Breast epithelium (tissue), 4 donors: ENCODE measurements at regions not wholly inside any gene's neighbourhood (a gene's known extent, or its start where the extent isn't known, plus 50 kb on each side); places are given as distances from the start of the nearest gene placed in this dataset.

ENCODE experiments used
- DNase-seq, 2 donors: peaks; one replicate each; pipeline ENCODE4 v3.0.0-alpha.2; 2019; ENCODE audit warnings: low spot score in 2 of 2
- H3K27ac ChIP-seq, 2 donors: fragments of 200-600 bp; sonication (generic) in 1 of 2; one replicate each; pipeline ENCODE4 v1.5.1; 2016 to 2019; ENCODE audit warnings: mild to moderate bottlenecking in 1 of 2
- H3K27me3 ChIP-seq, 2 donors: fragments of 200-600 bp; sonication (generic) in 1 of 2; one replicate each; pipeline versions ENCODE4 v1.5.1 to v1.6.0; 2017 to 2019; ENCODE audit warnings: control low read depth in 1 of 2, mild to moderate bottlenecking in 1 of 2
- H3K36me3 ChIP-seq: fragments of 200-600 bp; one replicate; pipeline ENCODE4 v1.5.1; 2019
- H3K4me1 ChIP-seq, 2 donors: fragments of 200-600 bp; sonication (generic); one replicate each; pipeline ENCODE4 v1.5.1; 2016 to 2019; ENCODE audit warnings: control low read depth in 1 of 2
- H3K4me3 ChIP-seq, 3 donors: fragments of 200-600 bp; sonication (generic); 1 replicate in 2 of 3; 2 replicates in 1 of 3; pipeline ENCODE4 v1.5.1; 2016 to 2019; ENCODE audit warnings: mild to moderate bottlenecking in 3 of 3, moderate library complexity in 2 of 3
- H3K9me3 ChIP-seq, 2 donors: fragments of 200-600 bp; sonication (generic) in 1 of 2; one replicate each; pipeline ENCODE4 v1.5.1; 2016 to 2019; ENCODE audit warnings: control low read depth in 1 of 2
- CTCF ChIP-seq, 3 donors: fragments of 450-650 bp; IDR thresholded peaks; one replicate each; pipeline ENCODE4 v1.5.1; 2016 to 2017; ENCODE audit warnings: antibody characterized with exemption in 3 of 3, mild to moderate bottlenecking in 3 of 3, moderate library complexity in 3 of 3
- POLR2A ChIP-seq: fragments of 450-650 bp; IDR thresholded peaks from one replicate; pipeline ENCODE4 v1.6.1; 2016; ENCODE audit warnings: antibody characterized with exemption, mild to moderate bottlenecking, moderate library complexity
- POLR2AphosphoS5 ChIP-seq, 3 donors: sonication (generic); formaldehyde crosslinking; IDR thresholded peaks; one replicate each; pipeline ENCODE4 v1.6.1; 2017; ENCODE audit warnings: antibody characterized with exemption in 3 of 3
- intact Hi-C: fragments of 100-400 bp; cut with DNase I; formaldehyde crosslinking; loops from one replicate; pipeline ENCODE4 v1.15.1; 2023; ENCODE audit warnings: low total_unique reads

DNA sequence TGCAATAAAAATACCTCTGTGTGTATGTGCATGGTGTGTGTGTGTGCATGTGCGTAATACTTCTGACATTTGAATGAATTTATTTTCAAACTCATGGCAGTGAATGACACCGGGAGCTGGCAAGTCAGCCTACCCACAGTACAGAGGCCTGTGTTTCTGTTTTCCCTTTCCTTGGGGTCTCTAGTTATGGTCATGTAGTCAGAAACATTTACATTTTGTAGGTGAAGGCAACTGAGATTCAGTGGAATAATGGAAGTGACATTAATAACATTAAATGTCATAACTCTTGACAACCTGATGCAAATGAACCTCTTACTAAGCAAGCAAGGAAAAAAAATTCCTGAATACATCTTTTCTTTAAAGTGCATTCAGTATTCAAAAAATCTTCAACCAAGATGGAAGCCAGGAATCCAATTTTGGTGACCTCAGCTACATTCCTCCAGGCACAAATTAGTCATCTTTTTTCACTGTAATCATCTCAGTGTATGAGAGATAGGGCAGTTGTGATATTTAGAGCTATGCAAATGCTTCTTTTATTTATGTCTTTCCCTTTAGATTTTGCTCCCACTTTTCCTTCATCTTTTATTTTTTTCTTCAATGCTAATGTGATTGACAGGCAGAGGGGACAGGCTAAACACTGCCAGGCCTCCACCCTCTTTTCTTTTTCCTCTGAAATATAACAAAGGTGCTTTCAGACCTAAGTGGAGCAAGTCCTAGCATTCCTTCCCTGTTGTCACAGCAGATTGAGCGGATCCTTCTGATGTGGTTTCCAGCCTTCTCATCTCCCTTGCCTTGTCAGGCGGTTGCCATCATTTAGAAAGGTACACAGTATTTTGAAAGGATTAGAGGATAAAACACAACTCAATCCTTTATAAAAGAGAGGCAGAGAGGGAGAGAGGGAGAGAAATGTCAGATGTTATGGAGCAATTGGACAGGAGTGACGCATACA lies 569.8 kb upstream of the ADAMTS16 start:
- Histone ChIP-seq H3K27me3 (no peaks in the 10 kb centered on the region), H3K4me3 (no peak overlapping the region), H3K4me1 (no peaks in the 10 kb centered on the region), H3K9me3 (peaks cover 0 to 3% of the 10 kb centered on the region in 2 donors), H3K36me3 (no peaks in the 10 kb centered on the region), H3K27ac (no peak overlapping the region)
- DNase-seq, result no peak
- TF ChIP-seq POLR2A (no peak), CTCF (IDR thresholded peaks at IDR 0.05) (no peak), POLR2AphosphoS5 (IDR thresholded peaks at IDR 0.05) (no peak)
- intact Hi-C loops, result no loop called here

DNA sequence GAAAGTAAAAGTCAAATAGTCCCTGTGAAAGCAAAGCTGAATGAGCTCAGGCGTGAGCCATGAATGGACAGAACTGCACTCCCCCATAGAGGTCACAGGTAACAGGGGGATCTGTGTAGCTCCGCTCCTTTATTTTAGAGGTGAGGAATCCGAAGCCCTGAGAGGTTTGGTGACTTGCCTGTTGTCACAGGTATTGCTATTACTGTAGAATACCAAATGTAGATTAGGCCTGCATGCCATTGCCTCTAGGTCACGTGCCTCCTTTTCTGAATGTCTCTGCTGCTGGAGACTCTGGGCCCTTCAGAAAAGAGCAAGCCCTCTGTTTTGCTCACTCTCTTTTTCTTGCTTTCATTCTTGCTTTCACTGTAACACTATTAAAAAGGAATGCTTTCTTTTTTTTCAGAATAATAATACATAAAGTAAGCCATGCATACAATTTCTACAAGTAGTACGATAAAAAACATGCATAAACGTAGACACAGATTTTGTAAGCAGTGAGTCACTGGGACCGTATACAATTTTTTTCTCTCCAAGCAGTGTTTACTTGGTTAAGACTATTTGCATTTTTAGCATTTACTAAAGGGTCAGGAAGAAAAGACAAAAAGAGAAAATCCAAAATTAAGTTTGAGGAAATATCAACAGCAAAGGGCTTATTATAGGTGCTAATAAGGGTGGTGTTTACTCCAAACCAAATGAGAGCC lies 568.7 kb upstream of the ADAMTS16 start:
- H3K4me3 ChIP-seq, result no peak overlapping the region
- TF ChIP-seq POLR2AphosphoS5 (IDR thresholded peaks at IDR 0.05) (no peak), POLR2A (no peak), CTCF (IDR thresholded peaks at IDR 0.05) (no peak)
- H3K4me1 ChIP-seq, result no peaks in the 10 kb centered on the region
- no peaks in the 10 kb centered on the region for H3K36me3 ChIP-seq
- no peaks in the 10 kb centered on the region for H3K9me3 ChIP-seq
- intact Hi-C loops, result no loop called here
- no peak for DNase-seq
- H3K27ac ChIP-seq, result no peak overlapping the region
- no peaks in the 10 kb centered on the region for H3K27me3 ChIP-seq

- no peak for TF ChIP-seq POLR2AphosphoS5 (IDR thresholded peaks at IDR 0.05)
- no peak for TF ChIP-seq POLR2A
- no peak for TF ChIP-seq CTCF (IDR thresholded peaks at IDR 0.05)
- H3K27me3 ChIP-seq, result no peaks in the 10 kb centered on the region
- no peak overlapping the region for H3K27ac ChIP-seq
- intact Hi-C loops, result no loop called here
- no peaks in the 10 kb centered on the region for H3K4me1 ChIP-seq
- no peak for DNase-seq
- H3K4me3 ChIP-seq, result no peak overlapping the region
- H3K9me3 ChIP-seq, result no peaks in the 10 kb centered on the region
- no peaks in the 10 kb centered on the region for H3K36me3 ChIP-seq
Observed at GRCh38 chr5:4572311-4573100, 567.6 kb upstream of the ADAMTS16 start.

DNA sequence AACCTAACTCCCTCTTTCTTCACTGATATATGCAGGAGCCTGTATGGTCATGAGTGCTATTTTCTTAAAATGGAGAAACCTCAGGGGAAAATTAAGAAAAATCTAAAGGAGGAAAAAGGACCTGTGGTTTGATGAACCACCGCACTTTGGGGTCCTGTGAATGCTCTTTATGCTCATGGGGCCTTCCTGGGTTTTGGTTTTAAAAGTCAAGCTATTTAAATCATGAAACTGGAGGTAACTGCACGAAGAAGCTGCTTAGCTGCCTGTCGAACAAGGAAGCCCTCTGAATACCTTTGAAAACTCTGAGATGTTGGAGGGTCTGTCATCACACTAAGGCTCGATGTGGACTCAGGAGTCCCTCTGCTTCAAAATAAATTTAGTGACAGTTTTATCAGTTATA lies 564.5 kb upstream of the ADAMTS16 start:
- H3K27ac ChIP-seq, result no peak overlapping the region
- no peak for TF ChIP-seq POLR2A
- no peak for TF ChIP-seq CTCF (IDR thresholded peaks at IDR 0.05)
- no peak for TF ChIP-seq POLR2AphosphoS5 (IDR thresholded peaks at IDR 0.05)
- intact Hi-C loops, result no loop called here
- no peak for DNase-seq
- H3K4me1 ChIP-seq, result no peaks in the 10 kb centered on the region
- no peaks in the 10 kb centered on the region for H3K36me3 ChIP-seq
- no peak overlapping the region for H3K4me3 ChIP-seq
- H3K9me3 ChIP-seq, result no peaks in the 10 kb centered on the region
- H3K27me3 ChIP-seq, result no peaks in the 10 kb centered on the region
